B cell (primary cell): ENCODE measurements at regions not wholly inside any gene's neighbourhood (a gene's known extent, or its start where the extent isn't known, plus 50 kb on each side); places are given as distances from the start of the nearest gene placed in this dataset.

Experiments used
- ATAC-seq: fragments of 200-7000 bp; cut with Tn5 transposase; one replicate; pipeline ENCODE4 v1.10.0; 2021; ENCODE audit warnings: low read depth, mild to moderate bottlenecking, moderate number of reproducible peaks, moderate library complexity
- CTCF ChIA-PET: fragments of 350-600 bp; sonication (Branson Sonifier 250); formaldehyde crosslinking; loops from one replicate; lab custom pipeline; 2021; ENCODE audit warnings: antibody characterized with exemption, inconsistent platforms; lab: Charles Lee
- POLR2A ChIA-PET: fragments of 350-600 bp; sonication (Branson Sonifier 250); formaldehyde crosslinking; loops from one replicate; lab custom pipeline; 2021; ENCODE audit warnings: antibody characterized with exemption; lab: Charles Lee
- DNase-seq: peaks from one replicate; pipeline ENCODE4 v3.0.0; 2013
- H2AFZ ChIP-seq: 2 replicates; pipeline ENCODE4 v1.6.1; 2012; ENCODE audit warnings: mild to moderate bottlenecking, low read depth, low read length; ENCODE audit not compliant: insufficient read depth, poor library complexity, severe bottlenecking
- H3K27ac ChIP-seq, 2 donors: 1 replicate in 1 of 2; 2 replicates in 1 of 2; pipeline ENCODE4 v1.5.1; 2012 to 2013; ENCODE audit warnings: low read length in 2 of 2, mild to moderate bottlenecking in 2 of 2, moderate library complexity in 1 of 2
- H3K27me3 ChIP-seq, 4 experiments: fragments of 200-600 bp in 1 of 4; sonication (generic) in 1 of 4; replicated peaks in 1 of 4; 1 replicate in 2 of 4; 2 replicates in 2 of 4; pipeline versions ENCODE4 v1.6.1 to v1.7.0; 2013 to 2016; ENCODE audit warnings: low read length in 3 of 4, mild to moderate bottlenecking in 2 of 4, mixed read lengths in 1 of 4, moderate library complexity in 1 of 4; ENCODE audit not compliant: insufficient read depth in 4 of 4, control insufficient read depth in 3 of 4; ENCODE audit errors: control extremely low read depth in 1 of 4
- H3K36me3 ChIP-seq, 2 experiments: replicated peaks in 1 of 2; 1 replicate in 1 of 2; 2 replicates in 1 of 2; pipeline versions ENCODE4 v1.6.1 to v1.7.1; 2013; ENCODE audit warnings: low read length in 1 of 2; ENCODE audit not compliant: insufficient read depth in 2 of 2, control insufficient read depth in 1 of 2; ENCODE audit errors: control extremely low read depth in 1 of 2, extremely low read depth in 1 of 2
- H3K4me1 ChIP-seq, 2 donors: fragments of 200-600 bp in 1 of 2; sonication (generic) in 1 of 2; 1 replicate in 1 of 2; 2 replicates in 1 of 2; pipeline versions ENCODE4 v1.5.1 to v1.6.1; 2013 to 2017; ENCODE audit warnings: low read length in 2 of 2; ENCODE audit not compliant: control insufficient read depth in 2 of 2, insufficient read depth in 2 of 2
- H3K4me2 ChIP-seq: replicated peaks from 2 replicates; pipeline ENCODE3; 2012; ENCODE audit warnings: mild to moderate bottlenecking, low read depth, low read length; ENCODE audit not compliant: poor library complexity, severe bottlenecking
- H3K4me3 ChIP-seq, 5 experiments: fragments of 200-600 bp in 1 of 5; sonication (generic) in 1 of 5; 1 replicate in 3 of 5; 2 replicates in 2 of 5; pipeline versions ENCODE4 v1.5.1 to v1.7.0; 2011 to 2016; ENCODE audit warnings: low read length in 4 of 5, mild to moderate bottlenecking in 4 of 5, low read depth in 2 of 5, control low read depth in 1 of 5, moderate library complexity in 1 of 5; ENCODE audit not compliant: insufficient read depth in 1 of 5; ENCODE audit errors: control extremely low read depth in 1 of 5, extremely low read depth in 1 of 5
- H3K79me2 ChIP-seq: fragments of 200-600 bp; sonication (generic); one replicate; pipeline ENCODE4 v1.6.0; 2016; ENCODE audit warnings: low read length; ENCODE audit not compliant: control insufficient read depth, insufficient read depth
- H3K9ac ChIP-seq: fragments of 200-600 bp; sonication (generic); 2 replicates; pipeline ENCODE4 v1.6.1; 2017; ENCODE audit warnings: mild to moderate bottlenecking, low read length, moderate library complexity
- H3K9me3 ChIP-seq, 3 donors: one replicate each; pipeline versions ENCODE4 v1.6.1 to v1.7.1; 2013; ENCODE audit warnings: low read length in 2 of 3; ENCODE audit not compliant: control insufficient read depth in 2 of 3, insufficient read depth in 1 of 3; ENCODE audit errors: control extremely low read depth in 1 of 3
- H4K20me1 ChIP-seq: 2 replicates; pipeline ENCODE4 v1.6.0; 2012; ENCODE audit warnings: mild to moderate bottlenecking, low read length; ENCODE audit not compliant: insufficient read depth, control insufficient read depth, poor library complexity, severe bottlenecking
- H3K27ac Mint-ChIP-seq: one replicate; pipeline ENCODE4 v1.8.0; 2021; ENCODE audit warnings: mixed read lengths
- H3K27me3 Mint-ChIP-seq: one replicate; pipeline ENCODE4 v1.8.0; 2021; ENCODE audit warnings: mixed read lengths
- H3K4me1 Mint-ChIP-seq: one replicate; pipeline ENCODE4 v1.8.0; 2021; ENCODE audit warnings: mixed read lengths
- H3K4me3 Mint-ChIP-seq: one replicate; pipeline ENCODE4 v1.8.0; 2021; ENCODE audit warnings: mixed read lengths
- H3K9me3 Mint-ChIP-seq: one replicate; pipeline ENCODE4 v1.8.0; 2022; ENCODE audit warnings: mixed read lengths; ENCODE audit not compliant: insufficient read depth
- CTCF ChIP-seq: fragments of 200-600 bp; IDR thresholded peaks from one replicate; pipeline ENCODE4 v1.8.0; 2022; ENCODE audit warnings: antibody characterized with exemption, mild to moderate bottlenecking
- EZH2 ChIP-seq: IDR thresholded peaks from 2 replicates; pipeline ENCODE4 v1.6.1; 2012; ENCODE audit warnings: borderline replicate concordance, low read depth, mild to moderate bottlenecking, moderate library complexity, low read length; ENCODE audit not compliant: insufficient read depth, poor library complexity, severe bottlenecking
- WGBS: methylation state at CpG from one replicate; pipeline ENCODE4 v1.1.5; 2013; ENCODE audit warnings: missing lambda C conversion rate; ENCODE audit not compliant: insufficient coverage; 5-methylcytosine and 5-hydroxymethylcytosine counted together
- intact Hi-C: fragments of 100-400 bp; cut with micrococcal nuclease; formaldehyde crosslinking; loops from one replicate; pipeline ENCODE4 v1.10.0; 2022

DNA sequence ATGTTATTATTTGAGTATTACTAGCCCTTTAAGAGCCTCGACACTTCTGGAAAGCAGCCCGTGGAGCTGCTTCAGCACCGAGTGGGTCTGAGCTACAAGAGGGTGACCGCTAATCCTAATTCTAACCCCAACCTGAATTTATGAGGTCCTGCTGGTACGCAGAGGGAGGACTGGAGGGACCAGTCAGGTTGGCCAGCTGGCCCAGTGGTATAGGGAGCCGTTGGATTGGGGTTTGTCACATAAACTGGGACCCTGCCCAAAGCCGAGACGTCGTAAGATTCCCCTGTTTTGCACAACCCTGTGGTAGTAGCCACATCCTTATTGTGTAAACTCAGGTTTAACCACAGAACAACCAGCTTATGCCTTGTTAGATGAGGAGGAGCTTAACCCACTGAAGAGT lies 60.8 kb upstream of the F3 start:
- Histone ChIP-seq H3K27ac (no peak overlapping the region), H3K4me2 (no peak overlapping the region), H3K27me3 (peaks cover 0 to 3% (median 0%) of the 10 kb centered on the region in 4 experiments), H3K9ac (no peak overlapping the region), H4K20me1 (no peaks in the 10 kb centered on the region), H3K9me3 (no peaks in the 10 kb centered on the region), H2AFZ (no peak overlapping the region), H3K36me3 (no peaks in the 10 kb centered on the region), H3K4me1 (no peaks in the 10 kb centered on the region), H3K79me2 (no peaks in the 10 kb centered on the region), H3K4me3 (no peak overlapping the region)
- TF ChIP-seq EZH2 (no peak), CTCF (no peak)
- ATAC-seq = no peak
- CTCF ChIA-PET = no interaction called here
- H3K27ac Mint-ChIP-seq = no peak overlapping the region
- H3K4me3 Mint-ChIP-seq = no peak overlapping the region
- POLR2A ChIA-PET = no interaction called here
- H3K27me3 Mint-ChIP-seq = peaks cover 13% of the 10 kb centered on the region
- peaks cover 2% of the 10 kb centered on the region for H3K4me1 Mint-ChIP-seq
- intact Hi-C loops = no loop called here
- no peaks in the 10 kb centered on the region for H3K9me3 Mint-ChIP-seq
- no peak for DNase-seq
- 21% methylated on average over 2 of the region's 9 CpGs for WGBS

- Histone ChIP-seq H2AFZ (no peak overlapping the region), H3K36me3 (no peaks in the 10 kb centered on the region), H4K20me1 (no peaks in the 10 kb centered on the region), H3K4me1 (no peaks in the 10 kb centered on the region), H3K27ac (no peak overlapping the region), H3K9me3 (no peaks in the 10 kb centered on the region), H3K4me2 (no peak overlapping the region), H3K27me3 (peaks cover 0 to 3% (median 0%) of the 10 kb centered on the region in 4 experiments), H3K79me2 (no peaks in the 10 kb centered on the region), H3K4me3 (no peak overlapping the region), H3K9ac (no peak overlapping the region)
- intact Hi-C loops = no loop called here
- H3K27ac Mint-ChIP-seq = no peak overlapping the region
- no peak for TF ChIP-seq CTCF
- TF ChIP-seq EZH2 = no peak
- no peak overlapping the region for H3K4me3 Mint-ChIP-seq
- no peak for DNase-seq
- ChIA-PET POLR2A (no interaction called here), CTCF (no interaction called here)
- H3K9me3 Mint-ChIP-seq = no peaks in the 10 kb centered on the region
- peaks cover 2% of the 10 kb centered on the region for H3K4me1 Mint-ChIP-seq
- H3K27me3 Mint-ChIP-seq = peaks cover 13% of the 10 kb centered on the region
- ATAC-seq = no peak
- no CpG with 5 or more reads among the region's 2 CpGs for WGBS
Measured at GRCh38 chr1:94600556-94600955, 59.0 kb upstream of the F3 start.
